ENCODE measurements at regions not wholly inside any gene's neighbourhood (a gene's known extent, or its start where the extent isn't known, plus 50 kb on each side); places are given as distances from the start of the nearest gene placed in this dataset.
A peak's percentile ranks its signal among the peaks of the same experiment; 100 is the strongest.
"Not testable (repeated sequence)": the region's sequence is repeated elsewhere in the genome, so short reads cannot be mapped to it uniquely, and the experiment has no call there.

GRCh38 chr4:156515295-156515694 is 456.3 kb downstream of the PDGFC start:
- CTCF ChIA-PET (ENCODE audit: partially characterized antibody) = no interaction called here
- Histone ChIP-seq H3K27me3 (ENCODE audit: insufficient read depth, low read length) (no peaks in the 10 kb centered on the region), H3K36me3 (ENCODE audit: insufficient read depth, low read length) (no peaks in the 10 kb centered on the region), H3K4me3 (ENCODE audit: low read length in 2 of 2) (no peak overlapping the region), H3K9me3 (ENCODE audit: control insufficient read depth in 1 of 2, low read length in 2 of 2) (no peaks in the 10 kb centered on the region), H3K4me1 (ENCODE audit: insufficient read depth, low read length) (no peaks in the 10 kb centered on the region), H3K27ac (ENCODE audit: low read depth, low read length) (no peak overlapping the region)
- Mint-ChIP-seq H3K27ac (no peak overlapping the region), H3K4me1 (no peaks in the 10 kb centered on the region), H3K4me3 (no peak overlapping the region), H3K9me3 (peaks cover 0 to 8% (median 2%) of the 10 kb centered on the region in 8 donors), H3K27me3 (no peaks in the 10 kb centered on the region), H3K36me3 (no peaks in the 10 kb centered on the region)
- POLR2A ChIA-PET (ENCODE audit: partially characterized antibody) = no interaction called here
- intact Hi-C loops (cut with micrococcal nuclease) = no loop called here
- no peak for DNase-seq

- ChIA-PET CTCF (ENCODE audit: partially characterized antibody) (no interaction called here), POLR2A (ENCODE audit: partially characterized antibody) (no interaction called here)
- no peak overlapping the region for H3K4me3 Mint-ChIP-seq
- Histone ChIP-seq H3K27ac (ENCODE audit: low read depth, low read length) (no peak overlapping the region), H3K36me3 (ENCODE audit: insufficient read depth, low read length) (no peaks in the 10 kb centered on the region), H3K4me3 (ENCODE audit: low read length in 2 of 2) (no peak overlapping the region), H3K9me3 (ENCODE audit: control insufficient read depth in 1 of 2, low read length in 2 of 2) (no peaks in the 10 kb centered on the region), H3K4me1 (ENCODE audit: insufficient read depth, low read length) (no peaks in the 10 kb centered on the region), H3K27me3 (ENCODE audit: insufficient read depth, low read length) (no peaks in the 10 kb centered on the region)
- no peak overlapping the region for H3K27ac Mint-ChIP-seq
- no peaks in the 10 kb centered on the region for H3K27me3 Mint-ChIP-seq
- H3K36me3 Mint-ChIP-seq = no peaks in the 10 kb centered on the region
- H3K4me1 Mint-ChIP-seq = no peaks in the 10 kb centered on the region
- H3K9me3 Mint-ChIP-seq = peaks cover 0 to 18% (median 3%) of the 10 kb centered on the region in 8 donors
- no peak for DNase-seq
- intact Hi-C loops (cut with micrococcal nuclease) = no loop called here
Measured at GRCh38 chr4:156512622-156513021, 459.0 kb downstream of the PDGFC start.

GRCh38 chr4:156509921-156510320 is 461.7 kb downstream of the PDGFC start:
- H3K36me3 ChIP-seq (ENCODE audit: insufficient read depth, low read length); DNase-seq; H3K27me3 ChIP-seq (ENCODE audit: insufficient read depth, low read length); H3K27me3 Mint-ChIP-seq; H3K9me3 ChIP-seq (ENCODE audit: control insufficient read depth in 1 of 2, low read length in 2 of 2); H3K27ac ChIP-seq (ENCODE audit: low read depth, low read length); CTCF ChIA-PET (ENCODE audit: partially characterized antibody); H3K36me3 Mint-ChIP-seq; H3K4me3 ChIP-seq (ENCODE audit: low read length in 2 of 2); intact Hi-C loops (cut with micrococcal nuclease); H3K4me3 Mint-ChIP-seq; H3K4me1 ChIP-seq (ENCODE audit: insufficient read depth, low read length); H3K4me1 Mint-ChIP-seq; POLR2A ChIA-PET (ENCODE audit: partially characterized antibody): not testable (repeated sequence)
- Mint-ChIP-seq H3K27ac (peak overlapping the region in 1 of 7 donors; percentile 49), H3K9me3 (peaks cover 0 to 25% (median 5%) of the 10 kb centered on the region in 8 donors)

DNA sequence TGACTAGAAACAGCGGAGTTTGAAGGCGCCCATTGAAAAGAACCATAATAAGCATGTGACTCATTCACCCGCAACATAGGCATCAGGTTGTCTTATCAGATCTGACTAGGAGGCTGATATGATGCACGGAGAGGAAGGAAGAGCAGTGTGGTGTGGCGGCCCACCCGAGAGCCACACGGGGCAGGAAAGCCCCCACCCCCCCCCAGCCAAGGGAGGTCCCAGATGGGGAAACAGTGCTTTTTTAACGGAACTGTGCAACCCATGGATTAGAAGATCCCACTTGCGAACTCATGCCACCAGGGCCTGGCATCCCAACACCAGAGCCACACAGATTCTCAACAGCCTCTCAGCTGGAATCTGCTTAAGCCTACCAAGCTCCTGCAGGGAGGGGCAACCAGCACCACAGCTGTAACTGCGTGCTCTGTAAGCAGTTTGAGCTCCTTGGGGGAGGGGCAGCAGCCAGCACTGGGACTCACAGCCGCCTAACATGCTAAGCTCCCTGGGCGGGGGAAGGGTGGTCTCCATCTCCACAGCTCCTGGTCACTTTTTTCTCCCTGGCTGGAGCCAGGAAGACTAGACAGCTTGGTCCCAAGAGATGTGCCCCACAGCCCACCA is 466.2 kb downstream of the PDGFC start:
- no peak for DNase-seq
- Histone ChIP-seq H3K9me3 (ENCODE audit: control insufficient read depth in 1 of 2, low read length in 2 of 2) (no peaks in the 10 kb centered on the region), H3K36me3 (ENCODE audit: insufficient read depth, low read length) (no peaks in the 10 kb centered on the region), H3K27me3 (ENCODE audit: insufficient read depth, low read length) (no peaks in the 10 kb centered on the region), H3K27ac (ENCODE audit: low read depth, low read length) (no peak overlapping the region), H3K4me3 (ENCODE audit: low read length in 2 of 2) (no peak overlapping the region), H3K4me1 (ENCODE audit: insufficient read depth, low read length) (no peaks in the 10 kb centered on the region)
- intact Hi-C loops (cut with micrococcal nuclease) = no loop called here
- no peak overlapping the region for H3K4me3 Mint-ChIP-seq
- H3K27me3 Mint-ChIP-seq = no peaks in the 10 kb centered on the region
- H3K9me3 Mint-ChIP-seq = peaks cover 0 to 30% (median 5%) of the 10 kb centered on the region in 8 donors
- ChIA-PET POLR2A (ENCODE audit: partially characterized antibody) (no interaction called here), CTCF (ENCODE audit: partially characterized antibody) (no interaction called here)
- H3K4me1 Mint-ChIP-seq = no peaks in the 10 kb centered on the region
- H3K36me3 Mint-ChIP-seq = no peaks in the 10 kb centered on the region
- H3K27ac Mint-ChIP-seq = no peak overlapping the region

DNA sequence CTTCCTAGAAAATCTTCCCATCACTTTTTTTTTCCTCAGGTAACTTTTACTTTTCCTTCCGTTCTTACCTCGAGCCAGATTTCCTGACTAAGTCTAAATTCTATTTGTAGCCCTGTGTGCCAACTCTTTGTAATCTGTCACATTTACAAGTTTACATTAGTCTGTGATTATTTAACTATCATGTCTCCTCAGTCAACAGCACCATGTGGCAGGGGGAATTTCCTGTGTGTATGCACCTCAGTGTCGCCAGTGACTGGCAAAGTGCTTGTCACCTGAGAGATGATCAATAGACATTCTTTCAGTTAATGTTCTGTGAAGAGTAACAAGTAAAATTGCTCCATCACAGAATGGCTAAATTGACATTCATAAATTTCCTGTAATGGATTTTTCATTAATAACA is 468.5 kb downstream of the PDGFC start:
- H3K36me3 ChIP-seq (ENCODE audit: insufficient read depth, low read length) = no peaks in the 10 kb centered on the region
- CTCF ChIA-PET (ENCODE audit: partially characterized antibody) = no interaction called here
- no peak overlapping the region for H3K27ac ChIP-seq (ENCODE audit: low read depth, low read length)
- no peak overlapping the region for H3K4me3 Mint-ChIP-seq
- H3K4me3 ChIP-seq (ENCODE audit: low read length in 2 of 2) = no peak overlapping the region
- POLR2A ChIA-PET (ENCODE audit: partially characterized antibody) = no interaction called here
- H3K36me3 Mint-ChIP-seq = no peaks in the 10 kb centered on the region
- H3K27me3 ChIP-seq (ENCODE audit: insufficient read depth, low read length) = no peaks in the 10 kb centered on the region
- no peak for DNase-seq
- intact Hi-C loops (cut with micrococcal nuclease) = no loop called here
- H3K9me3 ChIP-seq (ENCODE audit: control insufficient read depth in 1 of 2, low read length in 2 of 2) = no peaks in the 10 kb centered on the region
- peaks cover 0 to 27% (median 5%) of the 10 kb centered on the region in 8 donors for H3K9me3 Mint-ChIP-seq
- H3K27me3 Mint-ChIP-seq = no peaks in the 10 kb centered on the region
- no peak overlapping the region for H3K27ac Mint-ChIP-seq
- no peaks in the 10 kb centered on the region for H3K4me1 ChIP-seq (ENCODE audit: insufficient read depth, low read length)
- no peaks in the 10 kb centered on the region for H3K4me1 Mint-ChIP-seq

DNA sequence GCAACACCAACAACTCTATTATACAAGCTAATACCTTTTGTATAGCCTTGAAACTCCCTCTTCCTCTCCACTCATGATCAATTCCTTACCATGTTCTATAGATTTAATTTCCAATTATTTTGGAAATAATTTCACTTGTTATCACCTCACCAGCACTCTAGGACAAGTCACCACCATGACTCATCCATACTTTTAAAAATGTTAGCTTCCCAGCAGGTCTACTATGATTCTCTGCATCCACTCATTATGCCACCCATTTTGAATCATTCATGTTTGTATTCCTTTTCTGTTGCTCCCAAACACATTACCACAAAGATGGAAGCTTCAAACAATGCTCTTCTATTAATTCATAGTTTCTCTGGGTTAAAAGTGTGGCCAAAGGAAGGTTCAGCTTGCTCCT is 469.6 kb downstream of the PDGFC start:
- Mint-ChIP-seq H3K27ac (no peak overlapping the region), H3K4me3 (no peak overlapping the region), H3K36me3 (no peaks in the 10 kb centered on the region), H3K9me3 (peaks cover 0 to 24% (median 5%) of the 10 kb centered on the region in 8 donors), H3K27me3 (no peaks in the 10 kb centered on the region), H3K4me1 (no peaks in the 10 kb centered on the region)
- DNase-seq = no peak
- CTCF ChIA-PET (ENCODE audit: partially characterized antibody) = no interaction called here
- no peak overlapping the region for H3K27ac ChIP-seq (ENCODE audit: low read depth, low read length)
- intact Hi-C loops (cut with micrococcal nuclease) = no loop called here
- no peaks in the 10 kb centered on the region for H3K4me1 ChIP-seq (ENCODE audit: insufficient read depth, low read length)
- POLR2A ChIA-PET (ENCODE audit: partially characterized antibody) = no interaction called here
- no peak overlapping the region for H3K4me3 ChIP-seq (ENCODE audit: low read length in 2 of 2)
- no peaks in the 10 kb centered on the region for H3K36me3 ChIP-seq (ENCODE audit: insufficient read depth, low read length)
- no peaks in the 10 kb centered on the region for H3K27me3 ChIP-seq (ENCODE audit: insufficient read depth, low read length)
- no peaks in the 10 kb centered on the region for H3K9me3 ChIP-seq (ENCODE audit: control insufficient read depth in 1 of 2, low read length in 2 of 2)

- intact Hi-C loops (cut with micrococcal nuclease) = no loop called here
- no peaks in the 10 kb centered on the region for H3K27me3 ChIP-seq (ENCODE audit: insufficient read depth, low read length)
- no peak overlapping the region for H3K4me3 ChIP-seq (ENCODE audit: low read length in 2 of 2)
- Mint-ChIP-seq H3K36me3 (no peaks in the 10 kb centered on the region), H3K9me3 (peaks cover 0 to 16% (median 4%) of the 10 kb centered on the region in 8 donors), H3K4me3 (no peak overlapping the region), H3K27me3 (no peaks in the 10 kb centered on the region), H3K4me1 (no peaks in the 10 kb centered on the region), H3K27ac (no peak overlapping the region)
- no peaks in the 10 kb centered on the region for H3K36me3 ChIP-seq (ENCODE audit: insufficient read depth, low read length)
- no peak for DNase-seq
- no peaks in the 10 kb centered on the region for H3K9me3 ChIP-seq (ENCODE audit: control insufficient read depth in 1 of 2, low read length in 2 of 2)
- no peak overlapping the region for H3K27ac ChIP-seq (ENCODE audit: low read depth, low read length)
- POLR2A ChIA-PET (ENCODE audit: partially characterized antibody) = no interaction called here
- no peaks in the 10 kb centered on the region for H3K4me1 ChIP-seq (ENCODE audit: insufficient read depth, low read length)
- CTCF ChIA-PET (ENCODE audit: partially characterized antibody) = no interaction called here
Measured at GRCh38 chr4:156499684-156500083, 471.9 kb downstream of the PDGFC start.

- ChIA-PET CTCF (ENCODE audit: partially characterized antibody) (no interaction called here), POLR2A (ENCODE audit: partially characterized antibody) (no interaction called here)
- Mint-ChIP-seq H3K9me3 (peaks cover 0 to 10% (median 1%) of the 10 kb centered on the region in 8 donors), H3K36me3 (no peaks in the 10 kb centered on the region), H3K4me3 (no peak overlapping the region), H3K27me3 (no peaks in the 10 kb centered on the region), H3K27ac (no peak overlapping the region), H3K4me1 (no peaks in the 10 kb centered on the region)
- intact Hi-C loops (cut with micrococcal nuclease) = no loop called here
- H3K4me1 ChIP-seq (ENCODE audit: insufficient read depth, low read length) = no peaks in the 10 kb centered on the region
- no peak for DNase-seq
- H3K36me3 ChIP-seq (ENCODE audit: insufficient read depth, low read length) = no peaks in the 10 kb centered on the region
- no peaks in the 10 kb centered on the region for H3K27me3 ChIP-seq (ENCODE audit: insufficient read depth, low read length)
- H3K4me3 ChIP-seq (ENCODE audit: low read length in 2 of 2) = no peak overlapping the region
- H3K27ac ChIP-seq (ENCODE audit: low read depth, low read length) = no peak overlapping the region
- no peaks in the 10 kb centered on the region for H3K9me3 ChIP-seq (ENCODE audit: control insufficient read depth in 1 of 2, low read length in 2 of 2)
Measured at GRCh38 chr4:156497486-156497885, 474.1 kb downstream of the PDGFC start.
